ENCODE measurements at regions not wholly inside any gene's neighbourhood (a gene's known extent, or its start where the extent isn't known, plus 50 kb on each side); places are given as distances from the start of the nearest gene placed in this dataset.

GRCh38 chr14:71466251-71466650 lies 466.0 kb upstream of the RGS6 start:
- no peak for DNase-seq (ENCODE audit: low read depth)

- no peak for DNase-seq (ENCODE audit: low read depth)
These were observed 465.3 kb upstream of the RGS6 start for GRCh38 chr14:71466946-71467345.

DNA sequence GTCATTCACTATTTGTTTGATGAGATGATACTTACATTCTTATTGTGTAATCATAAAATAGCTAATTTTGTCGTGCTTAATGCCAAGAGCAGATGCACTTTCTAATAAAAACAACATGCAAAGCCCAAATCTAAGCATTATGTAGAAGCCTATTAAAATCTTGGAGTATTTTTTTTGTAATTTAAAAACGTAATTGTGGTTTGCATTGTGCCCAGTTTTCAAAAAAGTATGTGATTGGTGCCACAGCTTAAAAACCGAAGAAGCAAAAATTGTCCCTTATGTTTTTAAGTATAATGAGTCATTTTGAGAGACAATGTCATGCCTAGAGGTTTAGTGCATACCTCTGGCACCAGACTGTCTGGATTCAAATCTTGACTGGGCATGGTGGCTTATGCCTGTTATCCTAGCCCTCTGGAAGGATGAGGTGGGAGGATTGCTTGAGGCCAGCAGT lies 464.8 kb upstream of the RGS6 start:
- DNase-seq (ENCODE audit: low read depth): no peak

DNA sequence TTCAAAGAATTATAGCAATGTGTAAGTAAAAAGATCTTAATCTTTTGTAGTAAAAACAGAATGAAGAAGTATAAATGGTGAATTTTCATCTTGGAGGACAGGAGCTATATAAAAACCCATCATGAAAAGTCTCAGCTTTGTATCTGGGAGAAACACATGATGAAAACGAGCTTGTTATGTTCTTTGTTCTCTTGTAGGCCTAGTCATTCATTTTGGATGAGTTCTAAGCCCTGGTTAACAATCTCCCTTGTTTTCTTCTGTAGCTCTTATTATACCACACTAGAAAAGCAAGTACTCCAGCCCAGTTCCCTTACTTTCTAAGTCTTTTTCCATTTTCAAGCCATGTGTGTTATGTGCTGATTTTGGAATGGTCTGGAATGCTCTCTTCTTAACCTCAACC lies 463.5 kb upstream of the RGS6 start:
- no peak for DNase-seq (ENCODE audit: low read depth)

- no peak for DNase-seq (ENCODE audit: low read depth)
These were observed 462.4 kb upstream of the RGS6 start for GRCh38 chr14:71469643-71470335.

GRCh38 chr14:71471634-71472355 lies 460.4 kb upstream of the RGS6 start:
- no peak for DNase-seq (ENCODE audit: low read depth)

- no peak for DNase-seq (ENCODE audit: low read depth)
These were observed 459.6 kb upstream of the RGS6 start for GRCh38 chr14:71472356-71473340.

DNA sequence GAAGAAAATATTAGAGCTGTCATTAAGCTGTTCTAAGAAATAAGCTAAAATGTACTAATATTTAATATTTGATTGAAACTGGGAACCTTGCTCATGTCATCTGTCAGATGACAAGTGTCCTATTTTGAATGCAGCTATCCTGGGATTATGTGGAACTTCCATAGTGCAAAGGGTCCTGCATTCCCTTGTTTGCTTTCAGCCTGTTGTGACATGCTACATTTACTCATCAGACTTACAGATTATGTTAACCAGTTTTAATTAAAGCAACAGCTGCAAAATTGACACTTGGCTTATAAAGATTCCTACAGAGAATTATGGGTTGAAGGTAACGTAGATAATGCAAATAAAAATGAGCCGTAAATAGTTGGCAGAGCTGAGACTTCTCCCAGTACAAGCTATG lies 458.4 kb upstream of the RGS6 start:
- DNase-seq (ENCODE audit: low read depth): no peak

GRCh38 chr14:71474301-71475265 lies 457.6 kb upstream of the RGS6 start:
- no peak for DNase-seq (ENCODE audit: low read depth)

GRCh38 chr14:71475916-71476315 lies 456.3 kb upstream of the RGS6 start:
- no peak for DNase-seq (ENCODE audit: low read depth)

- DNase-seq (ENCODE audit: low read depth): no peak
These were observed 453.7 kb upstream of the RGS6 start for GRCh38 chr14:71478542-71478941.

DNA sequence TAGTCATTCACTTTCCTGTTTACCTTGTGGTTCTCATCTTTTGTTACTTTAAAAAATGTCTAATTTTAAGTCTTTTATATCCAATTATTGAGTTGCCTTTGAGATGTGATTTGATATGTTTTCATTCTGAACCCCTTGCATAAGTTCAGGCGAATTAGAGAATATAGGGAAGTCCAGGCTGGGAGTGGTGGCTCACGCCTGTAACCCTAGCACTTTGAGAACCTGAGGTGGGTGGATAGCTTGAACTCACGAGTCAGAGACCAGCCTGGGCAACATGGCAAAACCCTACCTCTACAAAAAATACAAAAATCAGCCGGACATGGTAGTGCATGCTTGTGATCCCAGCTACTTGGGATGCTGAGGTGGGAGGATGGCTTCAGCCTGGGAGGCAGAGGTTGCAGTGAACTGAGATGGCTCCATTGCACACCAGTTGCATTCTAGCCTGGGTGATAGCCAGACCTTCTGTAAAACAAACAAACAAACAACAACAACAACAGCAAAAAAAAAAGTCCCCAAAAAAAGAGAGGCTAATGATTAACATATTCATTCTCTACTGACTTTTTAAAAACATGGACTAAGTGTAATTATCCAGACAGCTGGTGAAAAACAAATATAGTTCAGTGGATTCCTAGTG lies 451.1 kb upstream of the RGS6 start:
- DNase-seq (ENCODE audit: low read depth): no peak

GRCh38 chr14:71482671-71483070 lies 449.6 kb upstream of the RGS6 start:
- no peak for DNase-seq (ENCODE audit: low read depth)

GRCh38 chr14:71483154-71483553 lies 449.1 kb upstream of the RGS6 start:
- no peak for DNase-seq (ENCODE audit: low read depth)

- no peak for DNase-seq (ENCODE audit: low read depth)
These were observed 446.4 kb upstream of the RGS6 start for GRCh38 chr14:71485833-71486232.

- DNase-seq (ENCODE audit: low read depth): no peak
These were observed 445.9 kb upstream of the RGS6 start for GRCh38 chr14:71486279-71486678.

DNA sequence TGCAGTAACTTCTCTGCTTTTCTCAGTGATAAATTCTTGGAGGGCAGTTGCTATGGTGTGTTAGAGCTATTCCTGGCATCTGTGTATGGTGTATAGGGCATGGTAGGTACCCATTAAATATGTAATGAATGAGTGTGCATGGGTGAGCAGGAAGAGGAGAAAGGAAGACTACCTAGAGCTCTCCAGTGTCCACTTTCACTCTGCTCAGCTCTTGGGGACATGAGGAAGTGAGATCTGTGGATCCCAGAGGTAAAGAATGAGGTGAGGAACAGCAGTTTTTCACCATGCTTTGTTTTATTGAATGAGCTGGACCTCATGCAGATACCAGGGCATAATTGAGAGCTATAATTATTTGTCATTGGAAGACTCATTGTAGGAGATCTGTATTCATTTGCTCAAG lies 444.8 kb upstream of the RGS6 start:
- no peak for DNase-seq (ENCODE audit: low read depth)

DNA sequence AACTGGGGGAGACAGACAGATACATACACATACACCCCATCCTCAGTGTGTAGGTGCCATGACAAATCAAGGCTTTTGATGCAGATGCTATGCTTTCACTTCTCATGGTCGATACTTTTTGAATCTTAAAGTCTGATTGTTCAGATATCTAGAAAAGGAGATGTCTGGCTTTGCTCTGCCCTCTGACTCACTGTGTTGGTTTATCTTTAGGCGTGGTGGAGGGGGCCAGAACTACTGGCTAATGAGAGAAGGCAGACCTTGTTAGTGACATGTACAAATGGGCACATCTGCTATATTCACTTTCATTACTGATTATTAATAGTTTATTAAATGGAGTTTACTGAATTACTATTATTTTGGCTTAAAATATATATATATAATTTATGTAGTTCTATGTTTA lies 444.3 kb upstream of the RGS6 start:
- DNase-seq (ENCODE audit: low read depth): no peak

- no peak for DNase-seq (ENCODE audit: low read depth)
These were observed 443.5 kb upstream of the RGS6 start for GRCh38 chr14:71488703-71489191.

DNA sequence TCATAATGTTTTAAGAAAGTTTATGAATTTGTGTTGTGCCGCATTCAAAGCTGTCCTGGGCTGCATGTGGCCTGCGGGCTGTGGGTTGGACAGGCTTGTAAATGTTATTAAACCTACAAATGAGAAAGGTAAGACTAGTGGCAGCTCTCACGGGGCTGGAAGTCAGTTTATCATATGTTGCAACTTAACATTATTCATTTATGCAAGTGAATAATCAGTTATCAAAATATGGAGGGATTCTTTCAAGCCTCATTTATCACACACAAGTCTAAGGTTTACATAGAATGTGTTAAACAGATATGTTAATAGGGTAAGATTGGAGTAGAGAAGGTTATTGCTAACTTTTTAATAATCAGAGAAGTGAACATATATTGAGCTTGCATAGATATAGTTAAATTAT lies 442.5 kb upstream of the RGS6 start:
- no peak for DNase-seq (ENCODE audit: low read depth)
